PC-3 (cell line): ENCODE measurements at regions not wholly inside any gene's neighbourhood (a gene's known extent, or its start where the extent isn't known, plus 50 kb on each side); places are given as distances from the start of the nearest gene placed in this dataset.

Experiments used
- ATAC-seq: fragments of 200-7000 bp; cut with Tn5 transposase; 2 replicates; pipeline ENCODE4 v1.9.1; 2020; ENCODE audit warnings: mild to moderate bottlenecking, moderate library complexity
- BruUV-seq: library from RNA; stranded (reverse); fragments of 400-500 nt; replicated peaks from 2 replicates; lab custom pipeline; 2021; lab: Mats Ljungman, UMichigan
- CTCF ChIA-PET: fragments of 300-600 bp; sonication (Branson Sonifier 250); formaldehyde crosslinking; loops from one replicate; lab custom pipeline; 2022; ENCODE audit warnings: antibody characterized with exemption; lab: Charles Lee
- POLR2A ChIA-PET: fragments of 300-600 bp; sonication (Branson Sonifier 250); formaldehyde crosslinking; loops from one replicate; lab custom pipeline; 2022; ENCODE audit warnings: antibody characterized with exemption; ENCODE audit not compliant: unreplicated experiment; lab: Charles Lee
- DNase-seq: peaks from one replicate; pipeline ENCODE4 v3.0.0-alpha.2; 2015
- H2AFZ ChIP-seq: fragments of 300-600 bp; sonication (generic); 2 replicates; pipeline ENCODE4 v1.6.0; 2016; ENCODE audit warnings: antibody characterized with exemption, low read length
- H3F3A ChIP-seq: fragments of 300-600 bp; sonication (generic); one replicate; pipeline ENCODE4 v1.6.0; 2017; ENCODE audit warnings: antibody characterized with exemption, low read length, control low read depth, mild to moderate bottlenecking; ENCODE audit not compliant: unreplicated experiment
- H3K27ac ChIP-seq: fragments of 300-600 bp; sonication (generic); 2 replicates; pipeline ENCODE4 v1.5.1; 2016; ENCODE audit warnings: mild to moderate bottlenecking, low read length
- H3K27me3 ChIP-seq: fragments of 300-600 bp; sonication (generic); 2 replicates; pipeline ENCODE4 v1.6.1; 2016; ENCODE audit warnings: low read length, mixed read lengths
- H3K36me3 ChIP-seq: fragments of 300-600 bp; sonication (generic); 2 replicates; pipeline ENCODE4 v1.6.1; 2016; ENCODE audit warnings: low read depth, mixed run types, low read length, mixed read lengths
- H3K4me1 ChIP-seq: fragments of 300-600 bp; sonication (generic); 2 replicates; pipeline ENCODE4 v1.5.1; 2016; ENCODE audit warnings: low read length; ENCODE audit not compliant: insufficient read depth
- H3K4me2 ChIP-seq: fragments of 300-600 bp; sonication (generic); 2 replicates; pipeline ENCODE4 v1.6.0; 2016; ENCODE audit warnings: low read length
- H3K4me3 ChIP-seq: fragments of 300-600 bp; sonication (generic); 2 replicates; pipeline ENCODE4 v1.5.1; 2016; ENCODE audit warnings: mild to moderate bottlenecking, low read length, mixed read lengths
- H3K79me2 ChIP-seq: fragments of 300-600 bp; sonication (generic); 2 replicates; pipeline ENCODE4 v1.6.1; 2017; ENCODE audit warnings: low read length, mixed read lengths
- H3K9ac ChIP-seq: fragments of 300-600 bp; sonication (generic); 2 replicates; pipeline ENCODE4 v1.6.0; 2016; ENCODE audit warnings: mild to moderate bottlenecking, low read length
- H3K9me2 ChIP-seq: fragments of 300-600 bp; sonication (generic); replicated peaks from 2 replicates; pipeline ENCODE4 v1.6.1; 2016; ENCODE audit warnings: mixed run types, low read length, mixed read lengths
- H3K9me3 ChIP-seq: fragments of 300-600 bp; sonication (generic); 2 replicates; pipeline ENCODE4 v1.6.1; 2016; ENCODE audit warnings: low read length, mixed read lengths
- H4K20me1 ChIP-seq: fragments of 300-600 bp; sonication (generic); 2 replicates; pipeline ENCODE4 v1.6.1; 2016; ENCODE audit warnings: low read length, mixed read lengths
- CTCF ChIP-seq: fragments of 300-600 bp; sonication (generic); conservative IDR thresholded peaks from 2 replicates; pipeline ENCODE4 v1.5.1; 2017; ENCODE audit warnings: antibody characterized with exemption, low read depth, mild to moderate bottlenecking, low read length
- EZH2 ChIP-seq: fragments of 300-600 bp; sonication (generic); IDR thresholded peaks from one replicate; pipeline ENCODE4 v1.6.1; 2017; ENCODE audit warnings: antibody characterized with exemption, mild to moderate bottlenecking, low read length; ENCODE audit not compliant: unreplicated experiment
- EZH2phosphoT487 ChIP-seq: fragments of 300-600 bp; sonication (generic); IDR thresholded peaks from 2 replicates; pipeline ENCODE4 v1.6.1; 2018; ENCODE audit warnings: mild to moderate bottlenecking, antibody characterized with exemption, low read length, borderline replicate concordance
- intact Hi-C: fragments of 100-400 bp; cut with micrococcal nuclease; formaldehyde crosslinking; loops from 2 replicates; pipeline ENCODE4 v1.9.0; 2023

GRCh38 chr18:78393086-78393862 lies 586.3 kb upstream of the SALL3 start:
- intact Hi-C loops: no loop called here
- Histone ChIP-seq H3K27me3 (peaks cover 76% of the 10 kb centered on the region), H3K9ac (no peak overlapping the region), H3K4me1 (no peaks in the 10 kb centered on the region), H4K20me1 (no peaks in the 10 kb centered on the region), H3K4me2 (no peak overlapping the region), H3K9me3 (no peaks in the 10 kb centered on the region), H3F3A (no peaks in the 10 kb centered on the region), H3K9me2 (no peaks in the 10 kb centered on the region), H3K4me3 (no peak overlapping the region), H3K79me2 (no peaks in the 10 kb centered on the region), H3K36me3 (no peaks in the 10 kb centered on the region), H3K27ac (no peak overlapping the region), H2AFZ (no peak overlapping the region)
- ChIA-PET CTCF (no interaction called here), POLR2A (no interaction called here)
- BruUV-seq: no TSS peak
- no peak for ATAC-seq
- no peak for DNase-seq
- TF ChIP-seq EZH2phosphoT487: no peak
- no peak for TF ChIP-seq CTCF
- TF ChIP-seq EZH2: no peak

GRCh38 chr18:78396077-78396476 lies 583.5 kb upstream of the SALL3 start:
- ChIA-PET CTCF (no interaction called here), POLR2A (no interaction called here)
- Histone ChIP-seq H3K36me3 (no peaks in the 10 kb centered on the region), H2AFZ (no peak overlapping the region), H3K9me3 (no peaks in the 10 kb centered on the region), H3K27me3 (peaks cover 81% of the 10 kb centered on the region), H3K4me2 (no peak overlapping the region), H3K4me3 (no peak overlapping the region), H3F3A (no peaks in the 10 kb centered on the region), H4K20me1 (no peaks in the 10 kb centered on the region), H3K79me2 (no peaks in the 10 kb centered on the region), H3K9ac (no peak overlapping the region), H3K27ac (no peak overlapping the region), H3K4me1 (no peaks in the 10 kb centered on the region), H3K9me2 (no peaks in the 10 kb centered on the region)
- intact Hi-C loops: no loop called here
- no peak for ATAC-seq
- BruUV-seq: no TSS peak
- TF ChIP-seq EZH2phosphoT487 (no peak), CTCF (no peak), EZH2 (no peak)
- no peak for DNase-seq

- no peak for ATAC-seq
- intact Hi-C loops: no loop called here
These were observed 582.9 kb upstream of the SALL3 start for GRCh38 chr18:78396756-78397155.

More at GRCh38 chr18:78396756-78397155, 582.9 kb upstream of the SALL3 start:
- Histone ChIP-seq H3F3A (no peaks in the 10 kb centered on the region), H3K4me1 (no peaks in the 10 kb centered on the region), H3K36me3 (no peaks in the 10 kb centered on the region), H3K9ac (no peak overlapping the region), H3K4me3 (no peak overlapping the region), H3K9me2 (no peaks in the 10 kb centered on the region), H2AFZ (no peak overlapping the region), H3K79me2 (no peaks in the 10 kb centered on the region), H4K20me1 (no peaks in the 10 kb centered on the region), H3K9me3 (no peaks in the 10 kb centered on the region), H3K27ac (no peak overlapping the region), H3K27me3 (peaks cover 81% of the 10 kb centered on the region), H3K4me2 (no peak overlapping the region)
- TF ChIP-seq CTCF (no peak), EZH2phosphoT487 (no peak), EZH2 (no peak)
- no peak for DNase-seq
- ChIA-PET CTCF (no interaction called here), POLR2A (no interaction called here)
- BruUV-seq: no TSS peak
